NCI-H2171 (cell line): ENCODE measurements at regions not wholly inside any gene's neighbourhood (a gene's known extent, or its start where the extent isn't known, plus 50 kb on each side); places are given as distances from the start of the nearest gene placed in this dataset.
"Not testable (repeated sequence)": the region's sequence is repeated elsewhere in the genome, so short reads cannot be mapped to it uniquely, and the experiment has no call there.

Source experiments
- DNase-seq: peaks from one replicate; lab custom pipeline; 2025; lab: John Stamatoyannopoulos, UW

GRCh38 chr12:83709899-83710298, 1023.2 kb downstream of the TMTC2 start:
- no peak for DNase-seq

- DNase-seq, result no peak
These were observed 1014.1 kb downstream of the TMTC2 start for GRCh38 chr12:83700838-83701237.

DNA sequence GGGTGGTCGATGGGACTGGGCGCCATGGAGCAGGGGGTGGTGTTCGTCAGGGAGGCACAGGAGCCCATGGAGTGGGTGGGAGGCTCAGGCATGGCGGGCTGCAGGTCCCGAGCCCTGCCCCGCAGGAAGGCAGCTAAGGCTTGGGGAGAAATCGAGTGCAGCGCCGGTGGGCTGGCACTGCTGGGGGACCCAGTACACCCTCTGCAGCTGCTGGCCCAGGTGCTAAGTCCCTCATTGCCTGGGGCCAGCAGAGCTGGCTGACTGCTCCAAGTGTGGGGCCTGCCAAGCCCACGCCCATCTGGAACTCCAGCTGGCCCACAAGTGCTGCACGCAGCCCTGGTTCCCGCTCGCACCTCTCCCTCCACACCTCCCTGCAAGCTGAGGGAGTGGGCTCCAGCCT, 1009.6 kb downstream of the TMTC2 start:
- not testable (repeated sequence) for DNase-seq

DNA sequence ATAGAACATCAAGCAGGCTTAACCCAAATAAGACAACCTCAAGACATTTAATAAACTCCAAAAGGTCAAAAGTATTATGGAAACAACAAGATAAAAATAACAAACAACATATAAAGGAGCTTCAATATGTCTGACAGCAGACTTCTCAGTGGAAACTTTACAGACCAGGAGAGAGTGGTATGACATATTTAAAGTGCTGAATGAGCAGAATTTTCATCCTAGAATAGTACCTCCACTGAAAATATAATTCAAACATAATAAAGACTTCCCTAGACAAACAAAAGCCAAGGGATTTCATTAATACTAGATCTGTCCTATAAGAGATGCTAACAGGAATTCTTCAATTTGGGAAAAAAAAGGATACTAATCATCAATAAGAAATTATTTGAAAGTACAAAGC, 1005.0 kb downstream of the TMTC2 start:
- no peak for DNase-seq

GRCh38 chr12:83690465-83690864, 1003.8 kb downstream of the TMTC2 start:
- no peak for DNase-seq

GRCh38 chr12:83689333-83689732, 1002.6 kb downstream of the TMTC2 start:
- no peak for DNase-seq

DNA sequence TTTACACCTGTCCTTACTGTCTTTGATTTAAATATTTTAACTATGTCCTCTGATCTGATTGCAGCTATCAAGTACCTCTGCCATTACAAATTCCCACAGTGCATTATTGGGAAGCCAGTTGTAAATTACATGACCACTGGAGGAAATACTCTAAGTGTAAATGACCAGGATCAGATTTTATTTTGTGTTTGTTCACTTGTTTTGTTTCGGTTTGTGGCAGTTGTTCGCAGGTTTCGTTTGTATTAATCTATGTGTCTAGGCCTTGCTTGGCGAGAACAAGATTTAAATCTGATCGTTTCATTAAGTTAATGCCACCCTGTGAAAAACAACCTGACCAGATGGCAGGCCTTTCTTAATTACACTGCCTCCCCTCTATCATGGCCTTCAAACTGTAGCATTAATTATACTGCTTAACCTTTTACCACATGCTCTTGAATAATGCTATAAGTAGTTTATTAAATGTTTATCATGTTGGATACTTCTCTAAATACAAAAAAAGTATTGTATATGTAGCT, 990.1 kb downstream of the TMTC2 start:
- peak; percentile 69 for DNase-seq

DNA sequence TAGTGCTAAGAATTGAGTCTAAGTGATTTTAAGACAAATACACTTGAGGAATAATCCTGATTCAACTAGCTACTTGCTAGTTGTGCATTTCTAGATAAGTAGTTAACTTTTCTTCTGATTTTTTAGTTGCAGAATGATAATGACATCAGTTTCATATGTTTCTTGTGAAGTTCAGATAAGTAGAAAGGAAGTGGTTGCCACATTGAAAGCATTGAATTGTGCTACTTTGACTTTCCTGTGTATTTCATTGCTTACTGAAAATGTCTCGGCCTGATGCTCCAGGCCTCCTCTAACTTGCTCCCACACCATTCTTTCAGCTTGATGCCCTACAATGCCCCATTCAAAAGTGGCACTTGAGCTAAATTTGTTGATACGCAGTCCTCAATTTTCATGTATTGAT, 980.0 kb downstream of the TMTC2 start:
- no peak for DNase-seq

DNA sequence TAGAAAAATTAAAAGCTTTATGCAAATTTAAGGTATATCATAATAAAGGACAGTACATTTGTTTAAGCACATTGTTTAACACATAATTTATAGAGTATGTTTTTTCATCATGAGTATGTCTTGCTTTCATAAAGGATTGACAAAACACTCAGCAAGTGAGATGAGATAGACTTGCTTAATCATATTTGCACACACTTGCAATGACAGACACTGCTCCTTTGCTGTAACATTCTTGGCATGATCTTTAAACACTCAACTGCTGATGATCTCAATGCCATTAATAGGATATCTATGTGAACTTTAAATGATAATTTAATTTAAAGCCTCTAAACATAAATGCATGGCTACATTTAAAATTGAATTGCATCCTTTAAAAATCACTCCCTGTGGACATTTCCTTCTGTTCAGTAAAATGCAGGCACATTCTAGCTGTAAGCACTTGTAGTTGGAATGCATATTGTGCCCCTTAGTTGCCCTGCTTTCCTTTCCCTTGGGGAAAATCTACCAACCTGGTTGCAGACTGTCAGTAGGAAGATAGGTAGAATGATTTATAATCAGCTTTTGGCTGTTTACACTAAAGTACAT, 979.0 kb downstream of the TMTC2 start:
- DNase-seq, result peak; percentile 79

GRCh38 chr12:83664650-83665049, 977.9 kb downstream of the TMTC2 start:
- DNase-seq, result peak; percentile 93

DNA sequence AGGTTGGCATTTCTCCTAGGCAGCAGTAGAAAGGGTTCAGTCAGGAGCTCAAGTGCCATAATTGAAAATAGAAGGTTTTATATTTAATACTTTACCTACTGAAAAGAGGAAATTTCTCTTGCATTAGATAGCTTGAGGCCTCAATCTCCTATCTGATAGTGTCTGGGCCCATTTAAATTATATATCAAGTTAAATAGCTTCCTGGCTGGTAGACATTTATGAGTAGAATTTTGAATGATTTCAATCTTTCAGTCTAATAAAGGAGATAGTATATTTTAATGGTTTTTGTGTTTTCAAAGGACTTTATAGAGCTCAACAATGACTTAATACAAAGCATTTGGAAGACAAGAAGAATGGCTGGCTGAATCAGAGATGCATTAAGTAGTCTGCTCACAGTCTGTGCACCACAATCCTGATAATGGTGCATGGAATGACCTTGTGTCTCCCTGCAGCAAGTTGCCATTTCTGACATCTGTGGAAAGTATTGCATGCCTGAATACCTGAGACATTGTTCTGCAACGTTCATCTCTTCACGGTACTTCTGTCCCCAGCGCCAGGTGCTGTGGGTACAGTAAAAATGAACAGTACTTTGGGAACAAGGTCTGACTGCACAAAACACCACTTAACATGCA, 974.1 kb downstream of the TMTC2 start:
- DNase-seq, result no peak

DNA sequence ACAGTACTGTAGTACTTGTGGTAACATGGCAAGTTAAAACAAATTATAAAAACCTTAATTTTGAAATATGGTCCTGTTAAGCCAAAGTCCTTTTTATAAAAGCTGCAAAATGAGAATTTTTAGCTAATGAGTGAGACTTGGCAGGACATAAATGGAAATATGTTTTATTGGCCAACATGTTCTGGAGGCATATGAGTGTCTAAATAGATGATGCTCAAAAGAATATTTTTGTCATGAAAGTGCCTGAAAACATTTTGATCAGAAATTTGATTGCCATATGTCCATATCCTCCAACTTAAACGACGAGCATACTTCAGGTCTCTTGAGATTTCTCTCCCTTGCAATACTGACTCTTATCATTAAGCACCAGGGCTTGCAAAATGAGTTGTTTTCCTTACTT, 972.6 kb downstream of the TMTC2 start:
- no peak for DNase-seq

- no peak for DNase-seq
These were observed 969.3 kb downstream of the TMTC2 start for GRCh38 chr12:83656004-83656403.

- no peak for DNase-seq
These were observed 955.5 kb downstream of the TMTC2 start for GRCh38 chr12:83642205-83642604.

GRCh38 chr12:83641789-83642188, 955.1 kb downstream of the TMTC2 start:
- DNase-seq, result no peak

- DNase-seq, result no peak
These were observed 948.1 kb downstream of the TMTC2 start for GRCh38 chr12:83634726-83635267.

GRCh38 chr12:83630526-83630925, 943.8 kb downstream of the TMTC2 start:
- no peak for DNase-seq

DNA sequence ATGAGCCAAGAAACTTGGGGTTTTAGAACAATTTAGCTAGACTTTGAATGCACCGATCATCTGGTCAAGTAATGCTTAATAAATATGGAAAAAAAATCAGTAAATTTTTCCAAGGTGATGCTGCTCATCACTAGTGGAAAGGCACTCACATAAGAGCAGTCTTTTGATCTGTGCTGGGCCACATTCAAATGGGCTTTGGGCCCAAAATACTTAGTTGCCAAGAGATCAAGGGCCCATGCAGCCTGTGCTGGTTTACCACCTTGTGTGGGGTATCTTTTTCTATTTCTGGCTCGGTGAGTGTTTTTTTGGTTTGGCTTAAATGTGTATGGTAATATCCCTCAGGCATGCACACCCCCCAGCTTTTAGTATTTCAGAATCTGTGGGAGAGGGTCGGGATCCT, 943.2 kb downstream of the TMTC2 start:
- DNase-seq, result no peak

GRCh38 chr12:83622205-83622604, 935.5 kb downstream of the TMTC2 start:
- no peak for DNase-seq

DNA sequence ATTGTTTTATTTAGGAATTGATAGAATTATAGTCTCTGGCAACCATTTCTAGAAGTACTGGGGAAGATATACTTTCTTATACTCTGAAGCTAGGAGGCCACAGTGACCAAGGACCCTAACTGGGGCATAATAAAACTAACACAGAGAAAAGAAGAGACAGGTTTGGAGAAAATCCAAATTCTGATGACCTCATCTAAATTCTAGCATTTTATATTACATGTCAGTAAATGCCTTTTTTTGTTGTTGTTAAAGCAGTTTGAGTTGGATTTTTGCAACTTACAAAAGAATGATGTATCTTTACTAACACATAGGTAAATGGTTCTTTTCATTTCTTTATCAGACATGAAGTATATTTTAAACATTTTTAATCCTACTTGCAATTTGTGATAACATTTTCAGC, 933.3 kb downstream of the TMTC2 start:
- no peak for DNase-seq

DNA sequence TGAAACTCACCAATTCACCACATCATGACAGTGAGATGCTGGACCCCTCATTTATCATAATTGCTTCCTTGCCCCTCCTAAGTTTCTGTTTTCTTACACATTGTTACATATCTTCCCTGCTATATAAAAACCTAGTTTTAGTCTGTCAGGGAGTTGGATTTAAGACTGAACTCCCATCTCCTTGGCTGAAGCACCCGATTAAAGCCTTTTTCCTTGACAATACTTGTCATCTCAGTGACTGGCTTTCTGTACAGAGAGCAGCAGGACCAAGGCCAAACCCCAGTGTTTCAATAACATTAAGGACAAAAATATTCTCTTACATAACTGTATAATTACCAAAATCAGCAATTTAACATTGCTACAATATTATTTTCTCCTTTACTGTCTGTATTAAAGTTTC, 928.4 kb downstream of the TMTC2 start:
- no peak for DNase-seq

GRCh38 chr12:83613586-83614110, 926.9 kb downstream of the TMTC2 start:
- no peak for DNase-seq

- no peak for DNase-seq
These were observed 916.4 kb downstream of the TMTC2 start for GRCh38 chr12:83603106-83603505.
